NCI-H345 (cell line): ENCODE measurements at regions not wholly inside any gene's neighbourhood (a gene's known extent, or its start where the extent isn't known, plus 50 kb on each side); places are given as distances from the start of the nearest gene placed in this dataset.

Experiments
- DNase-seq: peaks from one replicate; lab custom pipeline; 2025; lab: John Stamatoyannopoulos, UW

- DNase-seq, result no peak
Observed at GRCh38 chr19:28486473-28486872, 726.5 kb downstream of the UQCRFS1 start.

- no peak for DNase-seq
Observed at GRCh38 chr19:28485292-28485691, 727.7 kb downstream of the UQCRFS1 start.

- no peak for DNase-seq
Observed at GRCh38 chr19:28483197-28483596, 729.8 kb downstream of the UQCRFS1 start.

- DNase-seq, result peak; percentile 92
Observed at GRCh38 chr19:28482221-28482620, 730.7 kb downstream of the UQCRFS1 start.

- no peak for DNase-seq
Observed at GRCh38 chr19:28481674-28482073, 731.3 kb downstream of the UQCRFS1 start.

- DNase-seq, result no peak
Observed at GRCh38 chr19:28475525-28475924, 737.4 kb downstream of the UQCRFS1 start.

- DNase-seq, result no peak
Observed at GRCh38 chr19:28472843-28473242, 740.1 kb downstream of the UQCRFS1 start.

- DNase-seq, result no peak
Observed at GRCh38 chr19:28471731-28472510, 741.0 kb downstream of the UQCRFS1 start.

- DNase-seq, result no peak
Observed at GRCh38 chr19:28469544-28469943, 743.4 kb downstream of the UQCRFS1 start.

GRCh38 chr19:28468701-28469459, 744.1 kb downstream of the UQCRFS1 start:
- DNase-seq, result peak; percentile 40

GRCh38 chr19:28466107-28467045, 746.6 kb downstream of the UQCRFS1 start:
- peak; percentile 96 for DNase-seq

GRCh38 chr19:28465371-28466086, 747.4 kb downstream of the UQCRFS1 start:
- DNase-seq, result no peak

- no peak for DNase-seq
Observed at GRCh38 chr19:28463493-28464053, 749.4 kb downstream of the UQCRFS1 start.

- DNase-seq, result no peak
Observed at GRCh38 chr19:28457620-28458019, 755.3 kb downstream of the UQCRFS1 start.

- no peak for DNase-seq
Observed at GRCh38 chr19:28456708-28457320, 756.1 kb downstream of the UQCRFS1 start.

GRCh38 chr19:28456252-28456651, 756.7 kb downstream of the UQCRFS1 start:
- peak; percentile 78 for DNase-seq

GRCh38 chr19:28454083-28454482, 758.9 kb downstream of the UQCRFS1 start:
- no peak for DNase-seq

GRCh38 chr19:28453420-28453819, 759.5 kb downstream of the UQCRFS1 start:
- DNase-seq, result no peak

- no peak for DNase-seq
Observed at GRCh38 chr19:28449803-28450202, 763.1 kb downstream of the UQCRFS1 start.

- DNase-seq, result no peak
Observed at GRCh38 chr19:28446511-28446910, 766.4 kb downstream of the UQCRFS1 start.

- DNase-seq, result no peak
Observed at GRCh38 chr19:28445826-28446225, 767.1 kb downstream of the UQCRFS1 start.
